ENCODE measurements at regions not wholly inside any gene's neighbourhood (a gene's known extent, or its start where the extent isn't known, plus 50 kb on each side); places are given as distances from the start of the nearest gene placed in this dataset.

- Histone ChIP-seq H4K91ac (replicated peaks; ENCODE audit: insufficient read length, low read length) (no peak overlapping the region), H3K18ac (ENCODE audit: extremely low read depth, low read length) (no peak overlapping the region), H3K4me1 (replicated peaks in 1 of 4; ENCODE audit: control insufficient read depth in 3 of 4, insufficient read depth in 4 of 4, low read length in 3 of 4) (0 out of 7 replicates have a peak, but pooled peaks cover 0 to 2% (median 0%) of the 10 kb centered on the region in 4 experiments), H2BK15ac (ENCODE audit: low read length) (no peak overlapping the region), H3K4me3 (ENCODE audit: extremely low read depth in 1 of 4, insufficient read depth in 2 of 4, low read depth in 3 of 4, low read length in 4 of 4) (no peak overlapping the region), H2BK120ac (replicated peaks; ENCODE audit: low read depth, low read length) (no peak overlapping the region), H2BK20ac (ENCODE audit: low read length) (no peak overlapping the region), H3K9me3 (ENCODE audit: insufficient read depth in 2 of 2, low read depth in 1 of 2, low read length in 1 of 2) (no peaks in the 10 kb centered on the region), H4K20me1 (replicated peaks in 1 of 2; ENCODE audit: control insufficient read depth in 1 of 2, insufficient read depth in 2 of 2, low read length in 2 of 2) (peaks cover 0 to 3% of the 10 kb centered on the region in 2 experiments), H3K36me3 (ENCODE audit: control insufficient read depth in 2 of 4, insufficient read depth in 4 of 4, low read length in 3 of 4) (no peaks in the 10 kb centered on the region), H2BK12ac (ENCODE audit: low read depth, low read length) (no peak overlapping the region), H3K4ac (replicated peaks; ENCODE audit: insufficient read length, low read depth, low read length) (no peak overlapping the region), H3K27ac (ENCODE audit: low read depth, low read length) (no peak overlapping the region), H3K9ac (replicated peaks in 1 of 4; ENCODE audit: extremely low read depth in 1 of 4, low read depth in 3 of 4, low read length in 3 of 4) (no peak overlapping the region), H2AK5ac (ENCODE audit: low read depth, low read length) (no peak overlapping the region), H2BK5ac (ENCODE audit: low read depth, low read length) (no peak overlapping the region), H4K5ac (ENCODE audit: insufficient read length, low read depth, low read length) (no peak overlapping the region), H3K79me2 (ENCODE audit: control insufficient read depth in 1 of 2, insufficient read depth in 2 of 2, low read length in 2 of 2) (no peaks in the 10 kb centered on the region), H3K23me2 (ENCODE audit: low read depth, low read length) (peaks cover 5% of the 10 kb centered on the region; the same call in 1 of the 2 replicates), H3K27me3 (replicated peaks in 1 of 4; ENCODE audit: control insufficient read depth in 3 of 4, extremely low read depth in 1 of 4, insufficient read depth in 3 of 4, low read length in 3 of 4) (peaks cover 0 to under 1% (median 0%) of the 10 kb centered on the region in 4 experiments; a peak in 1 of 7 replicates), H3K4me2 (ENCODE audit: insufficient read depth in 1 of 2, low read depth in 2 of 2, low read length in 2 of 2) (no peak overlapping the region), H2AFZ (ENCODE audit: low read length) (no peak overlapping the region), H3K79me1 (ENCODE audit: low read depth, low read length) (no peaks in the 10 kb centered on the region), H4K8ac (ENCODE audit: extremely low read depth, insufficient read depth, low read length) (no peak overlapping the region), H3K56ac (replicated peaks; ENCODE audit: insufficient read length, low read depth, low read length) (no peak overlapping the region), H3K14ac (ENCODE audit: insufficient read length) (no peak overlapping the region), H3K23ac (ENCODE audit: insufficient read length) (no peak overlapping the region)
- ChIA-PET POLR2A (ENCODE audit: partially characterized antibody) (no interaction called here), CTCF (ENCODE audit: partially characterized antibody) (interaction anchor here (0.8 kb wide), 1 partner anchor 20 kb away, joined by 3 read pairs; no protein-coding TSS in a partner anchor)
- FAIRE-seq (no peak), DNase-seq (ENCODE audit: low read depth in 1 of 2, low spot score in 2 of 2) (no peak)
- 89% methylated on average over 3 of the region's 3 CpGs; no CpG with 5 or more reads in 1 of the 2 experiments for WGBS, 2 experiments (ENCODE audit: extremely low coverage in 1 of 2, insufficient coverage in 1 of 2, insufficient read length in 1 of 2, insufficient replicate concordance in 2 of 2, low coverage in 1 of 2, low lambda C conversion rate in 2 of 2, missing lambda C conversion rate in 1 of 2)
- no peak for TF ChIP-seq SIN3A (conservative IDR thresholded peaks at IDR 0.05 in 1 of 2, IDR thresholded peaks at IDR 0.05 in 1 of 2; ENCODE audit: low read depth in 1 of 2, low read length in 2 of 2)
- TF ChIP-seq SP2 (IDR thresholded peaks at IDR 0.05; ENCODE audit: low read length), result no peak
- no peak for TF ChIP-seq EZH2 (IDR thresholded peaks at IDR 0.05; ENCODE audit: low read depth, low read length, severe bottlenecking)
- TF ChIP-seq ASH2L (IDR thresholded peaks at IDR 0.05; ENCODE audit: low read length), result no peak
- no peak for TF ChIP-seq HDAC2 (IDR thresholded peaks at IDR 0.05; ENCODE audit: borderline replicate concordance in 1 of 2, low read depth in 2 of 2, low read length in 2 of 2)
- no peak for TF ChIP-seq SIX5 (IDR thresholded peaks at IDR 0.05; ENCODE audit: low read depth, low read length)
- TF ChIP-seq, protein P1, sequence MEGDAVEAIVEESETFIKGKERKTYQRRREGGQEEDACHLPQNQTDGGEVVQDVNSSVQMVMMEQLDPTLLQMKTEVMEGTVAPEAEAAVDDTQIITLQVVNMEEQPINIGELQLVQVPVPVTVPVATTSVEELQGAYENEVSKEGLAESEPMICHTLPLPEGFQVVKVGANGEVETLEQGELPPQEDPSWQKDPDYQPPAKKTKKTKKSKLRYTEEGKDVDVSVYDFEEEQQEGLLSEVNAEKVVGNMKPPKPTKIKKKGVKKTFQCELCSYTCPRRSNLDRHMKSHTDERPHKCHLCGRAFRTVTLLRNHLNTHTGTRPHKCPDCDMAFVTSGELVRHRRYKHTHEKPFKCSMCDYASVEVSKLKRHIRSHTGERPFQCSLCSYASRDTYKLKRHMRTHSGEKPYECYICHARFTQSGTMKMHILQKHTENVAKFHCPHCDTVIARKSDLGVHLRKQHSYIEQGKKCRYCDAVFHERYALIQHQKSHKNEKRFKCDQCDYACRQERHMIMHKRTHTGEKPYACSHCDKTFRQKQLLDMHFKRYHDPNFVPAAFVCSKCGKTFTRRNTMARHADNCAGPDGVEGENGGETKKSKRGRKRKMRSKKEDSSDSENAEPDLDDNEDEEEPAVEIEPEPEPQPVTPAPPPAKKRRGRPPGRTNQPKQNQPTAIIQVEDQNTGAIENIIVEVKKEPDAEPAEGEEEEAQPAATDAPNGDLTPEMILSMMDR (IDR thresholded peaks at IDR 0.05; ENCODE audit: control extremely low read depth in 1 of 3, insufficient read depth in 1 of 3, low read depth in 1 of 3, low read length in 3 of 3), result no peak
- no peak for TF ChIP-seq POLR2A (IDR thresholded peaks at IDR 0.05; ENCODE audit: control extremely low read depth in 1 of 2, low read depth in 2 of 2, low read length in 2 of 2)
- no peak for TF ChIP-seq E2F6 (IDR thresholded peaks at IDR 0.05)
- no peak for TF ChIP-seq NANOG (IDR thresholded peaks at IDR 0.05; ENCODE audit: insufficient read depth, low read depth, low read length, poor library complexity, severe bottlenecking)
- TF ChIP-seq CEBPB (IDR thresholded peaks at IDR 0.05; ENCODE audit: low read depth, low read length), result no peak
These were observed 110.1 kb downstream of the FOXA2 start for GRCh38 chr20:22474224-22474623.

Data from H1 (cell line).